ENCODE measurements at regions not wholly inside any gene's neighbourhood (a gene's known extent, or its start where the extent isn't known, plus 50 kb on each side); places are given as distances from the start of the nearest gene placed in this dataset.
A peak's percentile ranks its signal among the peaks of the same experiment; 100 is the strongest.

GRCh38 chr3:85180-85579 lies 111.4 kb upstream of the CHL1 start:
- H3K27ac ChIP-seq (ENCODE audit: low read length) = no peak overlapping the region
- H3K4me2 ChIP-seq (ENCODE audit: low read length) = no peak overlapping the region
- peaks cover 12% of the 10 kb centered on the region for H3K4me1 ChIP-seq (ENCODE audit: low read length)
- peaks cover 3% of the 10 kb centered on the region; the same call in 1 of the 2 replicates for H3K27me3 ChIP-seq (ENCODE audit: low read depth, low read length)
- no peak overlapping the region for H2AFZ ChIP-seq (ENCODE audit: low read depth, low read length)
- TF ChIP-seq, protein P1, sequence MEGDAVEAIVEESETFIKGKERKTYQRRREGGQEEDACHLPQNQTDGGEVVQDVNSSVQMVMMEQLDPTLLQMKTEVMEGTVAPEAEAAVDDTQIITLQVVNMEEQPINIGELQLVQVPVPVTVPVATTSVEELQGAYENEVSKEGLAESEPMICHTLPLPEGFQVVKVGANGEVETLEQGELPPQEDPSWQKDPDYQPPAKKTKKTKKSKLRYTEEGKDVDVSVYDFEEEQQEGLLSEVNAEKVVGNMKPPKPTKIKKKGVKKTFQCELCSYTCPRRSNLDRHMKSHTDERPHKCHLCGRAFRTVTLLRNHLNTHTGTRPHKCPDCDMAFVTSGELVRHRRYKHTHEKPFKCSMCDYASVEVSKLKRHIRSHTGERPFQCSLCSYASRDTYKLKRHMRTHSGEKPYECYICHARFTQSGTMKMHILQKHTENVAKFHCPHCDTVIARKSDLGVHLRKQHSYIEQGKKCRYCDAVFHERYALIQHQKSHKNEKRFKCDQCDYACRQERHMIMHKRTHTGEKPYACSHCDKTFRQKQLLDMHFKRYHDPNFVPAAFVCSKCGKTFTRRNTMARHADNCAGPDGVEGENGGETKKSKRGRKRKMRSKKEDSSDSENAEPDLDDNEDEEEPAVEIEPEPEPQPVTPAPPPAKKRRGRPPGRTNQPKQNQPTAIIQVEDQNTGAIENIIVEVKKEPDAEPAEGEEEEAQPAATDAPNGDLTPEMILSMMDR (IDR thresholded peaks at IDR 0.05; ENCODE audit: low read depth, low read length) = no peak
- no peak for TF ChIP-seq EZH2phosphoT487 (IDR thresholded peaks at IDR 0.05; ENCODE audit: low read depth)
- H4K20me1 ChIP-seq (ENCODE audit: insufficient read depth, low read length) = no peaks in the 10 kb centered on the region
- H3K9me3 ChIP-seq (ENCODE audit: insufficient read depth, low read length) = no peaks in the 10 kb centered on the region
- no peak overlapping the region for H3K4me3 ChIP-seq (ENCODE audit: low read length)
- H3K9ac ChIP-seq (ENCODE audit: low read length) = no peak overlapping the region
- H3K79me2 ChIP-seq (ENCODE audit: low read length) = no peaks in the 10 kb centered on the region
- H3K36me3 ChIP-seq (replicated peaks; ENCODE audit: low read depth, low read length) = no peaks in the 10 kb centered on the region

DNA sequence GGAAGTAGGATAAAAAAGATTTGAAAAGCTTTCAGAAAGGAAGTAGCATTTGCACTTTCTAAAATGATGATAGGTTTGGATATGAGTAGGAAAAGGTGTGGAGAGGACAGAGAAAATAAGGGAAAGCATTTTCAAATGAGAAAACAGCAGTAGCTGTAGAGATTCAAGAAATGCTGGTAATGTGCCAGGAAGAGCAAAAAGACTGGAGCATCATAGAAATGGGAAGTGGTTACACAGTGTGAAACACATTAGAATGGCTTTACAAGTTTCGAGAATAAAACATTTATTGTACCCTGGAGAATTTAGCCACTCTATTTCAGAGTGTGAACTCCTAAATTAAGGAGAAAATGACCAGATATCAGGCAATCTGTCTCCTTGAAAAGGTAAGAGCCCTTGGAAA lies 108.3 kb upstream of the CHL1 start:
- Histone ChIP-seq H3K4me1 (ENCODE audit: low read length) (peaks cover 12% of the 10 kb centered on the region), H3K9me3 (ENCODE audit: insufficient read depth, low read length) (no peaks in the 10 kb centered on the region), H3K27me3 (ENCODE audit: low read depth, low read length) (peaks cover 3% of the 10 kb centered on the region; the same call in 1 of the 2 replicates), H3K4me2 (ENCODE audit: low read length) (peak overlapping the region; percentile 50), H2AFZ (ENCODE audit: low read depth, low read length) (no peak overlapping the region), H3K4me3 (ENCODE audit: low read length) (peak overlapping the region; percentile 17; the same call in 1 of the 2 replicates), H3K79me2 (ENCODE audit: low read length) (no peaks in the 10 kb centered on the region), H3K9ac (ENCODE audit: low read length) (no peak overlapping the region), H3K27ac (ENCODE audit: low read length) (no peak overlapping the region), H3K36me3 (replicated peaks; ENCODE audit: low read depth, low read length) (no peaks in the 10 kb centered on the region), H4K20me1 (ENCODE audit: insufficient read depth, low read length) (no peaks in the 10 kb centered on the region)
- no peak for TF ChIP-seq EZH2phosphoT487 (IDR thresholded peaks at IDR 0.05; ENCODE audit: low read depth)
- TF ChIP-seq, protein P1 (IDR thresholded peaks at IDR 0.05; ENCODE audit: low read depth, low read length) = no peak

- Histone ChIP-seq H3K79me2 (ENCODE audit: low read length) (no peaks in the 10 kb centered on the region), H4K20me1 (ENCODE audit: insufficient read depth, low read length) (no peaks in the 10 kb centered on the region), H3K4me1 (ENCODE audit: low read length) (no peaks in the 10 kb centered on the region), H3K9me3 (ENCODE audit: insufficient read depth, low read length) (no peaks in the 10 kb centered on the region), H3K27me3 (ENCODE audit: low read depth, low read length) (peaks cover 3% of the 10 kb centered on the region; the same call in 1 of the 2 replicates), H2AFZ (ENCODE audit: low read depth, low read length) (no peak overlapping the region), H3K4me2 (ENCODE audit: low read length) (no peak overlapping the region), H3K4me3 (ENCODE audit: low read length) (no peak overlapping the region), H3K27ac (ENCODE audit: low read length) (no peak overlapping the region), H3K36me3 (replicated peaks; ENCODE audit: low read depth, low read length) (no peaks in the 10 kb centered on the region), H3K9ac (ENCODE audit: low read length) (no peak overlapping the region)
- TF ChIP-seq, protein P1 (IDR thresholded peaks at IDR 0.05; ENCODE audit: low read depth, low read length) = no peak
- TF ChIP-seq EZH2phosphoT487 (IDR thresholded peaks at IDR 0.05; ENCODE audit: low read depth) = no peak
Measured at GRCh38 chr3:93746-94145, 102.8 kb upstream of the CHL1 start.

DNA sequence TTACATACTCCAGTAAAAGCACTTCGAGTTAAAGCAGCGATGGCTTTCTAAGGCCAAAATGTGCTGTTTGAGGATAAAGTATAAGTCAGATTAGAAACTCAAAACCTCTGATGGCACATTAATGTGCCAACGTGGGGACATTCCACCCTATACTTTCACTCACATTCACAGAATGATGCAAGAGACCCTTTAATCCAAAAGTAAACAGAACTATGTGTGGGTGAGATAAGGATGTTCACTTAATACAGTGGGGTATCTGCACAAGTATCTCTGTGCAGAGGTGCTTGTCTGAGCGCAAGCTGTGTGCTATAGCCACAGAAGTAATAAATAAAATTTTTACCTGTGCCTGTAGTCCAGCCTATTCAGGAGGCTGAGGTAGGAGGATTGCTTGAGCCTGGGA lies 100.3 kb upstream of the CHL1 start:
- Histone ChIP-seq H3K9ac (ENCODE audit: low read length) (no peak overlapping the region), H3K27ac (ENCODE audit: low read length) (no peak overlapping the region), H3K27me3 (ENCODE audit: low read depth, low read length) (no peaks in the 10 kb centered on the region), H3K4me2 (ENCODE audit: low read length) (no peak overlapping the region), H4K20me1 (ENCODE audit: insufficient read depth, low read length) (no peaks in the 10 kb centered on the region), H3K9me3 (ENCODE audit: insufficient read depth, low read length) (no peaks in the 10 kb centered on the region), H3K4me3 (ENCODE audit: low read length) (no peak overlapping the region), H3K36me3 (replicated peaks; ENCODE audit: low read depth, low read length) (no peaks in the 10 kb centered on the region), H2AFZ (ENCODE audit: low read depth, low read length) (no peak overlapping the region), H3K79me2 (ENCODE audit: low read length) (no peaks in the 10 kb centered on the region), H3K4me1 (ENCODE audit: low read length) (no peaks in the 10 kb centered on the region)
- TF ChIP-seq EZH2phosphoT487 (IDR thresholded peaks at IDR 0.05; ENCODE audit: low read depth) = no peak
- TF ChIP-seq, protein P1 (IDR thresholded peaks at IDR 0.05; ENCODE audit: low read depth, low read length) = no peak

Measured in OCI-LY3 (cell line).